ENCODE measurements at regions not wholly inside any gene's neighbourhood (a gene's known extent, or its start where the extent isn't known, plus 50 kb on each side); places are given as distances from the start of the nearest gene placed in this dataset.

DNA sequence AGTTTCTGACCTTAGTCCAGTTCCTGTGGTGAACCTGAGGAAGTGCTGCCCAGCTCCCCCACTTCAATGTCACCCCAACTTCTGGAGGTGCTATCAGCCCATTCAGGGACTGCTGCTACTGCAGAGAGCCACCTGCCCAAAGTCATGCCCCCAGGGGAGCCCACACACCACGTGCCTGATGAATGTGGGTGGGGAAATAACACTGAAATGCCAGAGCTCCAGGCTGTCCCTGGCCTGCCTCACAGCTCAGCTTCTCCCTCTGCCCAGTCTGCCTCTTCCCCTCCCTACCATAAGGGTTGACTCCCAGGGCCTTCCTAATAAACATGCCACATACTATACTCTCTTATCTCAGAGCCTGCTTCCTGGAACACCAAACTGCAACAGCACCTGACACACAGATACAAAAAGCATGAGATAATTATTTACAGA lies 276.4 kb upstream of the MOCS1 start:
- Histone ChIP-seq H3K36me3 (no peaks in the 10 kb centered on the region), H3K27me3 (no peaks in the 10 kb centered on the region), H4K20me1 (no peaks in the 10 kb centered on the region), H3K9ac (no peak overlapping the region), H3K4me3 (no peak overlapping the region), H3K27ac (no peak overlapping the region), H3K4me1 (peaks cover 10% of the 10 kb centered on the region), H3K9me3 (0 out of 2 replicates have a peak, but pooled peaks cover under 1% of the 10 kb centered on the region), H3K4me2 (peak overlapping the region; percentile 17; the same call in 1 of the 2 replicates)
- TF ChIP-seq Cebpa-rat (IDR thresholded peaks at IDR 0.05), result no peak

DNA sequence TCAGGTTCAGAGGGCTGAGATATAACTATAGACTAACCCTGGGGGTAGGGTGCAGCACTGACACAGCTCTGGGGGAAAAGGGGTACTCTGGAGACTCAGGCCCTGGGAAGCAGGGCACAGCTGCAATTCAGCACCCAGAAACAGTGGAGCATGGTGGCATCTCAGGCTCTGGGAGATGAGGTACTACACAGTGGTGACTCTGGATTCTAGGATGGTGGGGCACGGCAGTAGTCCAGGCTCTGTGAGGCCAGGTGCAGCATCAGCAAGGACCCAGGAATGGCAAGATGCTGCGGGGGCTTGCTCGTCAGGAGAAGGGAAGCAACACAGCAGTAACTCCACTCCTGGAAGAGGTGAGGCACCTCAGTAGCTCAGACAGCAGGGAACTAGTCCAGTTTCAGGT lies 271.5 kb upstream of the MOCS1 start:
- Histone ChIP-seq H3K27me3 (no peaks in the 10 kb centered on the region), H3K9ac (no peak overlapping the region), H3K36me3 (no peaks in the 10 kb centered on the region), H3K4me2 (no peak overlapping the region), H3K4me3 (no peak overlapping the region), H3K9me3 (peaks cover 23% of the 10 kb centered on the region), H3K4me1 (peaks cover 5% of the 10 kb centered on the region), H3K27ac (no peak overlapping the region), H4K20me1 (no peaks in the 10 kb centered on the region)
- no peak for TF ChIP-seq Cebpa-rat (IDR thresholded peaks at IDR 0.05)

DNA sequence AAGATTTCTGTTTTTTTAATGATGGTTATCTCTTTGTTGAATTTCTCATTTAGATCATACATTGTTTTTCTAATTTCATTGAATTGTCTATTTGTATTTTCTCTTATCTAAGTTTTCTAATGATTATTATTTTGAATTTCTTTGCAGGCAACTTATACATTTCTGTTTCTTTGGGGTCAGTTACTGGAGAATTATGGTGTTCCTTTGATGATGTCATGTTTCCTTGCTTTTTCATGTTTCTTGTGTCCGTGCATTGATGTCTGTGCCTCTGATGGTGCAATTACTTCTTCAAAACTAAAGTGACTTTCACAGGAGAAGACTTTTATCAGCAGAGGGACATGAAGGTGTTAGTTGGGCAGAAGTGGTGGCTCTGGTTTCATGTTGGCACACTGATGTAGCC lies 270.7 kb upstream of the MOCS1 start:
- H3K4me1 ChIP-seq, result no peaks in the 10 kb centered on the region
- peaks cover 23% of the 10 kb centered on the region for H3K9me3 ChIP-seq
- no peak for TF ChIP-seq Cebpa-rat (IDR thresholded peaks at IDR 0.05)
- H3K4me2 ChIP-seq, result no peak overlapping the region
- H3K27me3 ChIP-seq, result no peaks in the 10 kb centered on the region
- H3K9ac ChIP-seq, result no peak overlapping the region
- no peaks in the 10 kb centered on the region for H4K20me1 ChIP-seq
- H3K27ac ChIP-seq, result no peak overlapping the region
- H3K36me3 ChIP-seq, result no peaks in the 10 kb centered on the region
- H3K4me3 ChIP-seq, result no peak overlapping the region

DNA sequence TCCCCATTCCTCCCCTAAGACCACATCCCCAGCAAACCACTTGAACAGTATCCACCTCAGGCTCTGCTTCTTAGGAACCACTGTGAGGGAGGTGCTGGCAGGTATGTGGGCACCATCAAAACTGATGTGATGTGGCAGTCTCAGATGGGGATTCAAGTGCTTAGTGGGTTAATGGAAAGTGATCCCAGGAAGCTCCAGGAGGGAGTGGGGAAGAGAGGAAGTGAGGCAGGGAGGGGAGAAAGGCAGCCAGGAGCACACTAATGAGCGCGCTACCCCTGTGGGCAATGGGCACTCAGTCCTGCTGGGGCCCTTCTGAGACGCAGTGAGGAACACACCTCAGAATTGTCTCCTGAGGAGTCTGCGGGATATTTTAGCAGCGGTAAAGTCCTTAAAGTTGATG lies 263.1 kb upstream of the MOCS1 start:
- no peak overlapping the region for H3K9ac ChIP-seq
- peaks cover 51% of the 10 kb centered on the region for H3K4me1 ChIP-seq
- no peak overlapping the region for H3K4me3 ChIP-seq
- no peak overlapping the region for H3K27ac ChIP-seq
- H3K9me3 ChIP-seq, result 0 out of 2 replicates have a peak, but pooled peaks cover 4% of the 10 kb centered on the region
- no peaks in the 10 kb centered on the region for H3K36me3 ChIP-seq
- TF ChIP-seq Cebpa-rat (IDR thresholded peaks at IDR 0.05), result no peak
- no peaks in the 10 kb centered on the region for H4K20me1 ChIP-seq
- no peak overlapping the region for H3K4me2 ChIP-seq
- no peaks in the 10 kb centered on the region for H3K27me3 ChIP-seq

DNA sequence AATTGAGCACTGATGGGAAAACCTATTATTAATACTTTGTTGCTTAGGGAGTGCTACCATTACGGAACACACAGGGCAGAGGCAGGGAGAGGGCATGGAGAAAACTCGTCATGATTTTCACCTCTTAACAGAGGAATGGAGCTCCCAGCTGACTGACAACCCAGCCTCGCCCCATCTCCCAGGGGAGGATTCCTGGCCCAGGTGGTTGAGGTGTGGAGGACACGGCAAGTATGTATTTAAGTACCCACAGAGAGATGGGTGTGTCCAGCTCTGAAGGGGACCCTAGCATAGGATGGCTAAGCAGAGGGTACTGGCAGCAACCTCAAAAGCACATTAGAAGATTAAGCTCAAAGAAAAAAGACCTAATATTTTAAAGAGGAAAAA lies 261.9 kb upstream of the MOCS1 start:
- Histone ChIP-seq H3K36me3 (no peaks in the 10 kb centered on the region), H3K4me2 (peak overlapping the region; percentile 75), H3K4me3 (no peak overlapping the region), H3K9ac (no peak overlapping the region), H3K27ac (no peak overlapping the region), H3K9me3 (0 out of 2 replicates have a peak, but pooled peaks cover under 1% of the 10 kb centered on the region), H4K20me1 (no peaks in the 10 kb centered on the region), H3K27me3 (no peaks in the 10 kb centered on the region), H3K4me1 (peaks cover 59% of the 10 kb centered on the region)
- no peak for TF ChIP-seq Cebpa-rat (IDR thresholded peaks at IDR 0.05)

DNA sequence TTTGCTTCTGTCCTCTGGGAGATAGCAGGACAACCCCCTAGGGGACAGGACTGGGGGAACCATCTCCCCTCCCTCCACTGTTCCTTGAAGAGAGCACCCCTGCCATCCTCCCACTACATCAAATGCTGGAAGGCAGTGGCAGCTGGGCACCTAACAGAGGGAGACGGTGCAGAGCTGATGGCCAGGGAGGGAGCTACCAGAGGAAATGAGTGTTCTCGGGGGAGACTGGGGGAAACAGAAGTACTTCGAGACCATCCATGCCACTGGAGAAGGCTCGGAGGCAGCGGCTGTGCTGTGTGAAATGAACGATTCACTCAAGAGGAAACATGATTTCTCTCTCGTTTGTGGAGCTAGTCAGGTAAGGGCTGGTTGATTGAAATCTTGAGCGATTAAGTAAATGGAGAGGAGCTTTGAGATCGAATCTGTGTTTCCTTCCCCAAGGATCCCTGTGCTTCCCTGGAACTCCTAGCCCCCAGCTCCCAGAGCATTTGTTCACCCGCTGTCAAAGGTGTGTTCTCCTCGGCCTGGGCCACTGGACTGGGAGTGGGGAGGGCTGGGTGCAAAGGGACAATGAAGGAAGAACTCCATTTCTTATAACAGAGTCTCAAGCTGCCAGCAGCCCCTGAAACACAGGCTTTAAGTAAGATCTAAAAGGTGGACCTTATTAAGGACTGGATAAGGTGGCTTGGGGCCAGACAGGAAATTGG lies 261.3 kb upstream of the MOCS1 start:
- Histone ChIP-seq H3K27me3 (no peaks in the 10 kb centered on the region), H3K4me2 (peak overlapping the region; percentile 75), H3K36me3 (no peaks in the 10 kb centered on the region), H4K20me1 (no peaks in the 10 kb centered on the region), H3K4me1 (peaks cover 59% of the 10 kb centered on the region), H3K9ac (no peak overlapping the region; the same call in 1 of the 2 replicates), H3K9me3 (no peaks in the 10 kb centered on the region), H3K4me3 (no peak overlapping the region), H3K27ac (peak overlapping the region; percentile 19; the same call in 1 of the 2 replicates)
- no peak for TF ChIP-seq Cebpa-rat (IDR thresholded peaks at IDR 0.05)

DNA sequence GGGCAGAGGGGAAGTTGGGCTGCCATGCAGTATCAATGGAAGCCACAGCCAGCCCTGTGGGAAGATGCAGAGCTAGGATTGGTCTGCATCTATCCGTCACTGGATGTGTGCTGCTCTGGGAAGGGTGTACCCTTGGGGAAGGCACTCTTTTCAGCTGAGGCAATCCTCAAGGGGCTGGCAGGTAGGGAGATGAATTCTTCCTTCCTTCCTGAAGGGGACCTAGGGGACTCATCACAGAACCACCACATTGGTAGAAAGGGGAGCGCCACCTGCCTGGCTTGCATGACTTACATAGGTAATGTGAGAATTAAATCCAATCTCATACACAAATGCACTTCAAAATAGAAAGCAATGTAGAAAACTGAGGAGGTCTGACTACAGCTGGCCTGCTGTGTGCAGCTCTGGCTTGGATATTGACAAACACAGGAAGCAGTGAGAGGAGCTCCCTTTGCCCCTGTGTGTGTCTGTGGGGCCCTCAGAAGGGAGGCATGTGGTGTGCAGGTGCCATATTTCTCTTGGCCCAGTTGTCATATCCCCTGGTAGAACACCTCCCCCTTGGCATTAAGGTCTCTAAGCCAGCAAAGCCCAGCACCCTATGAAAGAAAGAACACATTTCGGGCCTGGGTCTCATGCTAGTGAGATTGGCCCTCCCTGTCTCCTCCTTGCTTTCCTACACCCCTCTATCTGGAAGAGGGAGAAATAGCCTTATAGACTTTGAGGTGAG lies 260.3 kb upstream of the MOCS1 start:
- Histone ChIP-seq H3K9me3 (no peaks in the 10 kb centered on the region), H3K4me2 (peak overlapping the region; percentile 75), H3K4me1 (peaks cover 59% of the 10 kb centered on the region), H3K9ac (no peak overlapping the region), H3K36me3 (no peaks in the 10 kb centered on the region), H3K4me3 (no peak overlapping the region), H4K20me1 (no peaks in the 10 kb centered on the region), H3K27ac (peak overlapping the region; percentile 19; the same call in 1 of the 2 replicates), H3K27me3 (no peaks in the 10 kb centered on the region)
- no peak for TF ChIP-seq Cebpa-rat (IDR thresholded peaks at IDR 0.05)

DNA sequence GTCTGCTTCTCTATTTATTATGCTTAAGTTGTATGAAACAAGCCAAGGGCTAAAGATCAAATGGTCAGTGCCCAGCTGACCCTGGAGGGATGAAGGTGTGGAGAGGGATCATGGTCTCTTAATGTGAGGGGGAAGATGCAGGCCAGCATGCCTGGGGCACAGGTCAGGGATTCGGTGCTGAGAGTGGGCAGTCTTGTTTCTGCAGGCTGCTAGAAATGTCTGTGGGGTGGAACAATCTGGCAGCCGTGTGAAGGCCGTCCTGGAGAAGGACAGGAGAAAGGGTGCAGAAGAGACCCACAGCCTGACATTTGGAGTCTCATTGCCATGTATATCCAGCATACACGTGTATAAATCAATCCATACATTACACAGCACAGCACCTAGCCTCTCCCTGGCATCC lies 258.3 kb upstream of the MOCS1 start:
- H3K9ac ChIP-seq, result no peak overlapping the region; the same call in 1 of the 2 replicates

DNA sequence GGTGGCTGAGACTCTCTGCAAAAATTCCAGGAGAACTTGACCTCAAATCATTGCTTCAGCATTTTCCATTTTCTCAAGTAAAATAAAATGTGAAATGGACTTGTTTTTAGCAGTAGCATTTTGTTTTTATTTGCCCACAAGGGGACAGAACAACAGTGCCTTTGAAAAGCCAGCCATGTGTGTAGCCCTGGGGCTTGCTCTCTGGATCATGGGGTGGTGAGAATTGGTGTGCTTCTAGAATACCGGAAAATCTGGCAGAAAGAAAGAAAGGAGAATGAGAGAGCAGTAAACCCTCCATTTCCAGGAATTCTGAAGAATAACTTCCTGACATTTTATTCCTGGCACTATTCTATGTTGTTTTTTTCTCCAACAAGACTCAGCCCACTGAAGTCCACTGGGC lies 254.7 kb upstream of the MOCS1 start:
- Histone ChIP-seq H3K4me3 (no peak overlapping the region), H4K20me1 (no peaks in the 10 kb centered on the region), H3K36me3 (no peaks in the 10 kb centered on the region), H3K27me3 (no peaks in the 10 kb centered on the region), H3K9ac (no peak overlapping the region), H3K4me2 (no peak overlapping the region), H3K4me1 (peaks cover 24% of the 10 kb centered on the region), H3K9me3 (peaks cover 19% of the 10 kb centered on the region), H3K27ac (no peak overlapping the region)
- no peak for TF ChIP-seq Cebpa-rat (IDR thresholded peaks at IDR 0.05)

More for the DNA sequence above, 258.3 kb upstream of the MOCS1 start:
- Histone ChIP-seq H4K20me1 (no peaks in the 10 kb centered on the region), H3K36me3 (no peaks in the 10 kb centered on the region), H3K9me3 (no peaks in the 10 kb centered on the region; the same call in 1 of the 2 replicates), H3K4me2 (peak overlapping the region; percentile 75), H3K4me1 (peaks cover 53% of the 10 kb centered on the region), H3K27me3 (no peaks in the 10 kb centered on the region), H3K4me3 (no peak overlapping the region), H3K27ac (peak overlapping the region; percentile 61; the same call in 1 of the 2 replicates)
- no peak for TF ChIP-seq Cebpa-rat (IDR thresholded peaks at IDR 0.05)

DNA sequence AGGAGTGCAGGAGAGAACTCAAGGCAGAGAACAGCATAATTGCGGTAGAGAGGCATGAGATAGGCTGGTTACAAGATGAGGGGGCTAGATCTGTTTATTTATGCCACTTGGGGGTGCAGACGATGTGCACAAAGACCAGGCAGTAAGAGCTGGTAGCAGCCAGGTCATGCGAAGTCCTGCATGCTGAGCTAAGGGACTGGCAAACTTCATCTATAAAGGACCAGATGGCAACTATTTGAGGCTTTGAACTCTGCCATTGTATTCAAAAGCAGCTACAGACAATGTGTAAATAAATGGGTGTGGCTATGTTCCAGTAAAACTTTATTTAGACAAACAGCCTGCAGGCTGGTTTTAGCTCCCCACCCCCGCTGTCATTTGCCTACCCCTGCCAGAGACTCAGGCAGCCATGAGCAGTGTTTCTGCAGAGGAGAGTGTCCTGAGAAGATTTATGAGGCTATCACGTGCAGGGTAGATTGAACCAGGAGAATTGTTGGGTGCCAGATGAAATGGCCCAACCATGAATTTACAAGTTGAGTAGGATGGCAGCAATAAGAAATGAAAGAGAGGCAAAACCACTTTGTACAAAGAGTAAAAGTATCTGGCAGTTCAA lies 253.4 kb upstream of the MOCS1 start:
- no peak overlapping the region for H3K27ac ChIP-seq
- no peak for TF ChIP-seq Cebpa-rat (IDR thresholded peaks at IDR 0.05)
- H3K27me3 ChIP-seq, result no peaks in the 10 kb centered on the region
- no peak overlapping the region for H3K4me2 ChIP-seq
- H3K4me1 ChIP-seq, result peaks cover 11% of the 10 kb centered on the region
- no peak overlapping the region for H3K9ac ChIP-seq
- H3K36me3 ChIP-seq, result no peaks in the 10 kb centered on the region
- H3K4me3 ChIP-seq, result no peak overlapping the region
- H4K20me1 ChIP-seq, result no peaks in the 10 kb centered on the region
- H3K9me3 ChIP-seq, result peaks cover 32% of the 10 kb centered on the region

Data from BLaER1 (cell line).